ENCODE measurements at regions not wholly inside any gene's neighbourhood (a gene's known extent, or its start where the extent isn't known, plus 50 kb on each side); places are given as distances from the start of the nearest gene placed in this dataset.

- TF ChIP-seq ZNF510 (tag by site-specific recombination; IDR thresholded peaks at IDR 0.05; ENCODE audit: insufficient replicate concordance) (no peak), ZBTB8A (tag by site-specific recombination; IDR thresholded peaks at IDR 0.05) (no peak), ZNF324 (tag by site-specific recombination; IDR thresholded peaks at IDR 0.05) (no peak), ZSCAN30 (tag by site-specific recombination; IDR thresholded peaks at IDR 0.05) (no peak), ZNF529 (tag by site-specific recombination; IDR thresholded peaks at IDR 0.05; ENCODE audit: insufficient replicate concordance) (no peak), ZNF24 (tag by site-specific recombination; IDR thresholded peaks at IDR 0.05) (no peak), ZNF211 (tag by site-specific recombination; IDR thresholded peaks at IDR 0.05; ENCODE audit: low read depth) (no peak), ZNF133 (tag by site-specific recombination; IDR thresholded peaks at IDR 0.05) (no peak)
- TF ChIP-seq, protein P1, sequence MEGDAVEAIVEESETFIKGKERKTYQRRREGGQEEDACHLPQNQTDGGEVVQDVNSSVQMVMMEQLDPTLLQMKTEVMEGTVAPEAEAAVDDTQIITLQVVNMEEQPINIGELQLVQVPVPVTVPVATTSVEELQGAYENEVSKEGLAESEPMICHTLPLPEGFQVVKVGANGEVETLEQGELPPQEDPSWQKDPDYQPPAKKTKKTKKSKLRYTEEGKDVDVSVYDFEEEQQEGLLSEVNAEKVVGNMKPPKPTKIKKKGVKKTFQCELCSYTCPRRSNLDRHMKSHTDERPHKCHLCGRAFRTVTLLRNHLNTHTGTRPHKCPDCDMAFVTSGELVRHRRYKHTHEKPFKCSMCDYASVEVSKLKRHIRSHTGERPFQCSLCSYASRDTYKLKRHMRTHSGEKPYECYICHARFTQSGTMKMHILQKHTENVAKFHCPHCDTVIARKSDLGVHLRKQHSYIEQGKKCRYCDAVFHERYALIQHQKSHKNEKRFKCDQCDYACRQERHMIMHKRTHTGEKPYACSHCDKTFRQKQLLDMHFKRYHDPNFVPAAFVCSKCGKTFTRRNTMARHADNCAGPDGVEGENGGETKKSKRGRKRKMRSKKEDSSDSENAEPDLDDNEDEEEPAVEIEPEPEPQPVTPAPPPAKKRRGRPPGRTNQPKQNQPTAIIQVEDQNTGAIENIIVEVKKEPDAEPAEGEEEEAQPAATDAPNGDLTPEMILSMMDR (tag by site-specific recombination; IDR thresholded peaks at IDR 0.05), result no peak
- TF ChIP-seq, protein P2, sequence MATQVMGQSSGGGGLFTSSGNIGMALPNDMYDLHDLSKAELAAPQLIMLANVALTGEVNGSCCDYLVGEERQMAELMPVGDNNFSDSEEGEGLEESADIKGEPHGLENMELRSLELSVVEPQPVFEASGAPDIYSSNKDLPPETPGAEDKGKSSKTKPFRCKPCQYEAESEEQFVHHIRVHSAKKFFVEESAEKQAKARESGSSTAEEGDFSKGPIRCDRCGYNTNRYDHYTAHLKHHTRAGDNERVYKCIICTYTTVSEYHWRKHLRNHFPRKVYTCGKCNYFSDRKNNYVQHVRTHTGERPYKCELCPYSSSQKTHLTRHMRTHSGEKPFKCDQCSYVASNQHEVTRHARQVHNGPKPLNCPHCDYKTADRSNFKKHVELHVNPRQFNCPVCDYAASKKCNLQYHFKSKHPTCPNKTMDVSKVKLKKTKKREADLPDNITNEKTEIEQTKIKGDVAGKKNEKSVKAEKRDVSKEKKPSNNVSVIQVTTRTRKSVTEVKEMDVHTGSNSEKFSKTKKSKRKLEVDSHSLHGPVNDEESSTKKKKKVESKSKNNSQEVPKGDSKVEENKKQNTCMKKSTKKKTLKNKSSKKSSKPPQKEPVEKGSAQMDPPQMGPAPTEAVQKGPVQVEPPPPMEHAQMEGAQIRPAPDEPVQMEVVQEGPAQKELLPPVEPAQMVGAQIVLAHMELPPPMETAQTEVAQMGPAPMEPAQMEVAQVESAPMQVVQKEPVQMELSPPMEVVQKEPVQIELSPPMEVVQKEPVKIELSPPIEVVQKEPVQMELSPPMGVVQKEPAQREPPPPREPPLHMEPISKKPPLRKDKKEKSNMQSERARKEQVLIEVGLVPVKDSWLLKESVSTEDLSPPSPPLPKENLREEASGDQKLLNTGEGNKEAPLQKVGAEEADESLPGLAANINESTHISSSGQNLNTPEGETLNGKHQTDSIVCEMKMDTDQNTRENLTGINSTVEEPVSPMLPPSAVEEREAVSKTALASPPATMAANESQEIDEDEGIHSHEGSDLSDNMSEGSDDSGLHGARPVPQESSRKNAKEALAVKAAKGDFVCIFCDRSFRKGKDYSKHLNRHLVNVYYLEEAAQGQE (tag by site-specific recombination; IDR thresholded peaks at IDR 0.05), result no peak
- TF ChIP-seq, protein P3, sequence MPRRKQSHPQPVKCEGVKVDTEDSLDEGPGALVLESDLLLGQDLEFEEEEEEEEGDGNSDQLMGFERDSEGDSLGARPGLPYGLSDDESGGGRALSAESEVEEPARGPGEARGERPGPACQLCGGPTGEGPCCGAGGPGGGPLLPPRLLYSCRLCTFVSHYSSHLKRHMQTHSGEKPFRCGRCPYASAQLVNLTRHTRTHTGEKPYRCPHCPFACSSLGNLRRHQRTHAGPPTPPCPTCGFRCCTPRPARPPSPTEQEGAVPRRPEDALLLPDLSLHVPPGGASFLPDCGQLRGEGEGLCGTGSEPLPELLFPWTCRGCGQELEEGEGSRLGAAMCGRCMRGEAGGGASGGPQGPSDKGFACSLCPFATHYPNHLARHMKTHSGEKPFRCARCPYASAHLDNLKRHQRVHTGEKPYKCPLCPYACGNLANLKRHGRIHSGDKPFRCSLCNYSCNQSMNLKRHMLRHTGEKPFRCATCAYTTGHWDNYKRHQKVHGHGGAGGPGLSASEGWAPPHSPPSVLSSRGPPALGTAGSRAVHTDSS (tag by site-specific recombination; IDR thresholded peaks at IDR 0.05), result no peak
- TF ChIP-seq, protein P4, sequence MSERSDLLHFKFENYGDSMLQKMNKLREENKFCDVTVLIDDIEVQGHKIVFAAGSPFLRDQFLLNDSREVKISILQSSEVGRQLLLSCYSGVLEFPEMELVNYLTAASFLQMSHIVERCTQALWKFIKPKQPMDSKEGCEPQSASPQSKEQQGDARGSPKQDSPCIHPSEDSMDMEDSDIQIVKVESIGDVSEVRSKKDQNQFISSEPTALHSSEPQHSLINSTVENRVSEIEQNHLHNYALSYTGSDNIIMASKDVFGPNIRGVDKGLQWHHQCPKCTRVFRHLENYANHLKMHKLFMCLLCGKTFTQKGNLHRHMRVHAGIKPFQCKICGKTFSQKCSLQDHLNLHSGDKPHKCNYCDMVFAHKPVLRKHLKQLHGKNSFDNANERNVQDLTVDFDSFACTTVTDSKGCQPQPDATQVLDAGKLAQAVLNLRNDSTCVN (tag by site-specific recombination; optimal IDR thresholded peaks at IDR 0.05), result no peak
These were observed 83.8 kb upstream of the ERCC6L2 start for GRCh38 chr9:95791695-95792094.
